T-helper 9 cell (primary cell): ENCODE measurements at regions not wholly inside any gene's neighbourhood (a gene's known extent, or its start where the extent isn't known, plus 50 kb on each side); places are given as distances from the start of the nearest gene placed in this dataset.
"Not testable (repeated sequence)": the region's sequence is repeated elsewhere in the genome, so short reads cannot be mapped to it uniquely, and the experiment has no call there.

ENCODE experiments used
- DNase-seq: peaks from one replicate; pipeline ENCODE4 v3.0.0-alpha.2; 2020

DNA sequence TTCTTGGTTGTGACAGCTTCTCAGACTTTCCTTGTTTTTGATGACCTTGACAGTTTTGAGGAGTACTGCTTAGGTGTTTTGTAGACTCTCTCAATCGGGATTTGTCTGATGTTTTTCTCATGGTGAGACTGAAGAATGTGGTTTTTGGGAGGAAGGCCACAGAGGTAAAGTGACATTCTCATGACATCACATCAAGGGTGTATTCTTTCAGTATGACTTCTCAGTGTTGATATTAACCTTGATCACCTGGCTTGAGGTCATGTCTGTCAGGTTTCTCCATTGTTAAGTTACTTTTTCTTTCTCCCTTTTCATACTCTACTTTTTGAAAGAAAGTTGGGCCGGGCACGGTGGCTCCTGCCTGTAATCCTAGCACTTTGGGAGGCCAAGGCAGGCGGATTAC is 269.9 kb downstream of the ZNF37A start:
- DNase-seq = not testable (repeated sequence)

DNA sequence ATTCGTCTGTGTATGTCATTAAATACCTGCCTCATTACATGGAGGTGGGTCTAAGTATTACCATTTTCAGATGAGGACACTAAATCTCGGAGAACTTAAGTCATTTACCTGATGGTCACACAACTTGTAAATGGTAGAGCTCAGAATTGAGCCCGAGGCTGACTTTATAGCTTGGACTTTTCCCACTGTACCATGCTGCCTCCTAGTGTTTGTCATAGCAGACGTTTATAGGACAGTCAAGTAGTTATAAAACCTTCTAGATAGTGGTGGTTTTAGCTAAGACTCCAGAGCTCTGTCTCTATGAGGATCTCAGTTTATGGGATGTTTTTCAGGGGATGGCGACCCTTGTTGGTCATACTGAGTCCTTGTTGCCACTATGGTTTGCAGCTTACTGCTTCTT is 271.8 kb downstream of the ZNF37A start:
- not testable (repeated sequence) for DNase-seq

DNA sequence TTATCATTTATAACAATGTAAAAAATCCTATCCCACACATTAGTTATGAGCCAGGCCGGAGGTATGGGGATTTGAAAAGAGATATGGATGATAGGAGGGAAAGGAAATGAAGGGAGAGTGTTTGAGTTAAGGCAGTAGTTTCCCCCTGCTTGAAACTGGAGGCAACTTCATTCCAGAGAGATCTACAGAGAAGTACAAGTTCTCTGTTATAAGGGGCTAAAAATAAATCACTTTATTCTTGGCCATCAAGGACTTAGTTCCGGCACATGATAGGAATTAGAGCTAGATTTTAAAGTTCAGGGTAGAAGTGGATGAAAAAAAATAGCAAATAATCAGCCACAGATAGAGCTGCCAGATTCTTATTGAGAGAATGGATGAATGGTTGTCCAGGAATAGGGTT is 289.7 kb downstream of the ZNF37A start:
- not testable (repeated sequence) for DNase-seq

DNA sequence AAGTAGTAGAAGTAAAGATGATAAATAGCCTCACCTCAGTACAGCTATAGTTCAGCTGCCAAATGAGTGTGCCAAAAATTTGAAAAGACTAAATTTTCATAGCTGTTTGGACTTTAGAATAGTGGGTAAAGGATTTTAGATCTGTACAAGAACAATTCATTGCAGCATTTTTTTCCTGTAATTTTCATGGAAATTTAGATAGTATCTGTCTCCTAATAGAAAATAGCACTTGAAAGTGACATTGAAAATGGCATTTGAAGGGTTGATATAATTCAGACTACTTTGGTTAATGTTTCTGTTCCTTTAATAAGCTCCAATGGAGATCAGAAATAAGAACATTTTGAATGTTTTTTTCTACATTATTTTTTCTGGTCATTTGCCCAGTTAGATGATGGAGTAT is 292.7 kb downstream of the ZNF37A start:
- not testable (repeated sequence) for DNase-seq

DNA sequence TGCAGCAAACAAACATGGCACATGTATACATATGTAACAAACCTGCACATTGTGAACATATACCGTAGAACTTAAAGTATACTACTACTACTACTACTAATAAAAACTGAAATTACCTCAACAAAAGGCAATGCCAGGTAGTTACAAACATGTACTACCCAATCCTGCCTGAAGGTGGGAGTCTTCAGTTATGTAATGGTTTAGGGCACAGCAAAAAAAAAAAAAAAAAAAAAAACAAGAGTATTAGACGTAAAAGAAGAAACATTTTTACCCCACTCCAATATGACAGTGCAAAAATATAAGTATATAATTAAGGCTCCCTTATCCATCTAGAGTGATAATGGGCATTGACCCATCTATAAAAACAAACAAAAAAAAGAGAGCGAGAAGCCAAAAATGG is 296.6 kb downstream of the ZNF37A start:
- not testable (repeated sequence) for DNase-seq

DNA sequence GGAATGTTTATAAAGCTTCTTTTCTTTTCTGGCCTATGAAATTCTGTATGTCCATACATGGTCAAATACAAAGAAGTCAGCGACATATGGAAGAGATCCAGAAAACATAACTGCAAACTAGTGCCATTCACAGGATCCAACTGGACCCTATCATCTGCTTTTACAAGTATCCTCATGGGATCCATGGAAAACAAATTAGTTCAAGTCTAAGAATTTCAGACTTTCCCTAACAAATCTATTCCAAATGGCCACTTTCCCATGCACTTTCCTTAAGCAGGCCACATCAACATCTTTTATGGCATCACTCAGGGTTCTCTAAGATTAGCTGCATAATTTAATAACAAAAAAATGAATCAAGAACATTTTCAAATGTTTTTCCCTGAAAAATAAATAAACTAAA is 301.3 kb downstream of the ZNF37A start:
- DNase-seq = not testable (repeated sequence)

DNA sequence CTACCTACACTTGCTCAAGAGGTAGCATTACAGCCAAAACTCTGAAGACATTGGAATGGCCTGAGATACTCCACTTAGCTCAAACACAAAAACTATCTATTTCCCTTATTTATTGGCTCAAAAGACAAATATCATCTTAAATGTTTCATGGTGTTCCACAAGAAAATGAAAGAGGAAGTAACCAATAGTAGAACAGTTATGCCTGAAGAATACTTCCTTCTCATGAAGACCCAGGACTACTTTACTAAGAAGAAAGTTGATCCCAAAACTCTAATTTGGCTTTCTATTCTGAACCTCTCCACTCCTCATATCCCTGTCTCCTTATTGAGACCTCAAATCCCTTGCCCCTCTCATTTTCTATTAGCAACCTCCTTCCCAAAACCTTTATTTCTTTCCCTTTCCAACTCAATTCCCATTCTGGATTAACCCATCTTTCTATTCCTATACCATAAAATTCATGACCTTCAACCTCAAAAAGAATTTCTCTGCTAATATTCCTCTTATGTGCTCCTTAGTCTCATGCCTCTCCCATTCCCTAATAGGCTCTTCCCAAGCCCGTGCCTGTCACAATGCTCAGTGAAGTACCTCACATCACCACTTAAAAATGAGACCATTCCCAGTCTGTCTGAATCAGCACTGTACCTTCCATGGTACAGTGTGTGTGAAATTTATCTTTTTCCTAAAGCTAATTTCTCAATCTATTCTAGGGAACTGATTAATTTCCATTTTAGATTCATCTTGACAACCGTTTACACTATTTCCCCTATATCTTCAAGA is 302.2 kb downstream of the ZNF37A start:
- DNase-seq = not testable (repeated sequence)

DNA sequence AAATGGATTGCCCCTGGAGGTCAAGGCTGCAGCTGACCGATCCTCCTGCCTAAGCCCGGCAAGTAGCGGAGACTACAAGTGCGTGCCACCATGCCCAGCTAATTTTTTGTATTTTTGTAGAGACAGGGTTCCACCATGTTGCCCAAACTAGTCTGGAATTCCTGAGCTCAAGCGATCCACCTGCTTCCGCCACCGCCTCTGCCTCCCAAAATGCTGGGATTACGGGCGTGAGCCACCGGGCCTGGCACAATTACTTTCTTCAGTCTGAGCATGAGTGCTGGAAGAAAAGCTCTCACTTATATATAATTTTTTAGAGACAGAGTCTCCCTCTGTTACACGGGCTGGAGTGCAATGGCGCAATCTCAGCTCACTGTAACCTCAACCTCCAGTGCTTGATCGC is 307.4 kb downstream of the ZNF37A start:
- not testable (repeated sequence) for DNase-seq

DNA sequence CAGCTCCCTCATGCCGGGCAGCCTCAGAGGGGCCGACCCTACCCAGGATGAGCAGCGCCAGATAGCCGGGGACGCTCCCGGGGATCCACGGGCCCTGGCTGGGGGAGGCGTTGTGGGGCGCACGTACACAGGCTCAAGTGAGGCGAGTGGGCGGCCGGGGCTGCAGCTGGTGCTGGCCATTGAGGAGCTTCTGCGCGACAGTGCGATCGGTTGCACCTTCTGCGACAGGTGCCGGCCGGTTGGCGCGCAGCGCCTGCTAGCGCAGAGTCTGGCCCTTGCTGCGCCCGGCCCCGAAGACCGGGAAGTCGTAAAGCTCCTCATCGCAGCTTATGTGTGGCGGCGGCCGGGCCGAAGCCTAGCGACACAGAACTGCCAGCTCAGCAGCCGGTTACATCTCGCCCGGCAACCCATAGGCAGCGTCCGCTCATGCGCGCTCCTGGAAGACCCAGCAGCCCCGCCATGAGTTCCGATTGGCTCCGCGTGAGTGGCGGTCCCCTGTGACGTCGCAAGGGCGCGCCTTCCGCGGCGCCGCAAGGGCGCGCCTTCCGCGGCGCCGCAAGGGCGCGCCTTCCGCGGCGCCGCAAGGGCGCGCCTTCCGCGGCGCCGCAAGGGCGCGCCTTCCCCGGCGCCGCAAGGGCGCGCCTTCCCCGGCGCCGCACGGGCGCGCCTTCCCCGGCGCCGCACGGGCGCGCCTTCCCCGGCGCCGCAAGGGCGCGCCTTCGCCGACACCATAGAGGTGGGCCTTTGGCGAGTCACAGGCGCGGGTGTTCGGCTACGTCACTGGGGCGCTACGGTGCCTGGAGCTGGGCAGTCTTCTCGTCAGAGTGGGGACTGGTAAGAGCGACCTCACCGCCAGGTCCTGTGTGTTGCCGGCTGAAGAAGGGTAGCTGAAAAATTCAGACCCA is 308.6 kb downstream of the ZNF37A start:
- peak; percentile 84 for DNase-seq

DNA sequence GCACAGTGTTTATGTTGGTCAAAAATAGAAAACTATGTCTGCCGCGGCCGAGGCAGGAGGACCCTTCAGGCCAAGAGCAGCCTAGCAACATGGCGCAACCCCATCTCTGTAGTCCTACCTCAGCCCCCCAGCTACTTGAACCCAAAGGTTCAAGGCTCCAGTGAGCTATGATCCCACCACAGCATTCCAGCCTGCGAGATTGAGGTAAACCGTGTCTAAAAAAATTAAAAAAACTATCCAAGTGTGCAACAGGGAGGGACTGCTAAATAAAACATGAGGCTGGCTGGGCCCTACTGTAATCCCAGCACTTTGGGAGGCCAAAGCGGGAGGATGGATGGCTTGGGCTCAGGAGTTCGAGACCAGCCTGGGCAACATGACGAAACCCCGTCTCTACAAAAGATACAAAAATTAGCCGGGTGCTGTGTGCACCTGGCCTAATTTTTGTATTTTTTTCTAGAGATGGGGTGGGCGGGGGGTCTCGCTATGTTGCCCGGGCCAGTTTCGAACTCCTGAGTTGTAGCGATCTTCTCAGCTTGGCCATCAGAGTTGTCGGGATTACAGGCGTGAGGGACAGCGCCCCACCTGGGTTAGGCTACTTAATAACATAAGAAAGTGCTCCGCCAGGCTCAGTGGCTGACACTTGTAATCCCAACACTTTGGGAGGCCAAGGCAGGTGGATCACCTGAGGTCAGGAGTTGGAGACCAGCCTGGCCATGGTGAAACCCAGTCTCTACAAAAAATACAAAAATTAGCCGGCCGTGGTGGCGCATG is 309.4 kb downstream of the ZNF37A start:
- not testable (repeated sequence) for DNase-seq

DNA sequence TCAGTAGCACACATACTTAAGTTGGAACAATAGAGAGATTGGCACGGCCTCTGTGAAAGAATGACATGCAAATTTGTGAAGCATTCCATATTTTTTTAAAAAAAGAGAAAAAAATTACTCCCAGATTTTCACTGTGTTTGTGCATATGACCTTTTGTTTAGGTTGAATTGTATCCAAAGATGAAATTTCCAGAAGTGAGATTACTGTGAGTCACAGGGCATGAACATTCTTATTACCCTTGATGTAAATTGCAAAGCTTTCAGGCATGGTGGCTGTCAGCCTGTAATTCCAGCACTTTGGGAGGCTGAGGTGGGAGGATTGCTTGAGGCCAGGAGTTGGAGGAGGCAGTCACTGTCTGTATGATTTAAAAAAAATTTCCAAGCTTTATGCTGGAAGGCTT is 329.5 kb downstream of the ZNF37A start:
- DNase-seq = not testable (repeated sequence)

DNA sequence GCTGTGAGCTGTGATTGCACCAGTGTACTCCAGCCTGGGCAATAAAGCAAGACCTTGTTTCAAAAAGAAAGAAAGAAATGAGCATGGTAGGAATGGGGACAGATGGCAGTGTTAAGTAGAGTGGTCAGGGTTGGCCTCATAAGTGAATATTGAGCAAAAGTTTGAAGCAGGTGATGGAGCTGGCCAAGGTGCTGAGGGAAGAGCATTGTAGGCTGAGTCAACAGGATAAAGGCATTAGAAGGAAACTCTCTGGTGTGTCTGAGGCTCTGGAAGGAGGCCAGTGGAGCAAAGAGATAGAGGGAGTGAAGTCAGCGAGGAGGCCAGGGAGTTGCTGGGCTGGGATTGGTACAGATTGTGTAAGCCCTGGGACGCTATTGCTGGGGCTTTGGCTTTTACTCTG is 336.1 kb downstream of the ZNF37A start:
- DNase-seq = not testable (repeated sequence)

DNA sequence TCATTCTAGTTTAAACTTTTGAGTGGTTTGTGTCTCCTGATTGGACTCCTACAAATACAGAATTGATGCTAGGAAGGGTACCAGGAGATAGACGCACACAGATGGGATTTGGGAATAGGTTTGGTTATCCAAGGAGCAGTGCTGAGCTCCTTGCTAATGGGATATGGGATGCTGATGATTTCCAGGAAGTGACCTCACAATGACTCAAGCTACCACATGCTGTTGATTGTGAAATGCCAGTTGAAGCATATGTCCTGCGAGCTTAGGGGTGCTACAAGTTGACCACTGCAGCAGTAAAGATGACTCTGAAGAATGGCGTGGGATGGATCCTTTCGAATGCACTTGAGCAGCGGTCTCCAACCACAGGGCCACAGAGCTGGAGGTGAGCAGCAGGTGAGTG is 343.2 kb downstream of the ZNF37A start:
- not testable (repeated sequence) for DNase-seq

DNA sequence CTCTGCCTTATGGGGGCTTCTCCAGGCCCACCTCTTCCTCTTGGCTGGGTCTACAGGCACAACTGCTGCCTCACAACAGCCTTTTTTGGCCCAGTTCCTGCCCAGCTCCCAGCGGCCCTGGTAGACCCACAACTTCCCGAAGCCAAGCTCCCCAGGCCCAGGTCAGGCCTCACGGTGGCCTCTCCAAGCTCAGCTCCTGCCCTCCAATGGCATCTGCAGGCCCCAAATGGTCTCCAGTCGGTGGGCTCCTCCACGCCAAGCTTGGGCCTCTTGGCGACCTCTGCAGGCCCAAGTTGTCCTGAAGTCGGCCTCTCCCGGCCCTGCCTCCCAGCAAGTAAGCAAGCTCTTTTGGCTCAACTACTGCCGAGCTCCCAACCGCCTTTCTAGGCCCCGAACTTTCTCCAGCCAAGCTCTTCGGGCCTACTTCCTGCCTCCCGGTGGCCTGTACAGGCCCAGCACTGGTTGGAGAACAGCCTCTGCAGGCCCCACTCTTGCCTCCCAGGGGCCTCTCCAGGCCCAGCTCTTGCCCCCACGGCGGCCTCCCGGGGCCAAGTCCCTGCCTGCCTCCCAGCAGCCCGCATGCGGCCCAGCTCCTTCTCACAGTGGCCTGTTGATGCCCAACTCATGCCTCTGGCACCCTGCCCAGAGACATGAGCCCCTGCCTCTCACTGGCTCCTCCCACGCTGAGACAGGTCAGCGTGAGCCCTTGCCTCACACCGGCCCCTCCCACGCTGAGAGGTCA is 354.6 kb downstream of the ZNF37A start:
- not testable (repeated sequence) for DNase-seq

DNA sequence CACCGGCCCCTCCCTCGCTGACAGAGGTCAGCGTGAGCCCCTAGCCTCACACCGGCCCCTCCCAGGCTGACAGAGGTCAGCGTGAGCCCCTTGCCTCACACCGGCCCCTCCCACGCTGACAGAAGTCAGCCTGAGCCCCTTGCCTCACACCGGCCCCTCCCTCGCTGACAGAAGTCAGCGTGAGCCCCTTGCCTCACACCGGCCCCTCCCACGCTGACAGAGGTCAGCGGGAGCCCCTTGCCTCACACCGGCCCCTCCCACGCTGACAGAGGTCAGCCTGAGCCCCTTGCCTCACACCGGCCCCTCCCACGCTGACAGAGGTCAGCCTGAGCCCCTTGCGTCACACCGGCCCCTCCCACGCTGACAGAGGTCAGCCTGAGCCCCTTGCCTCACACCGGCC is 355.5 kb downstream of the ZNF37A start:
- DNase-seq = not testable (repeated sequence)

DNA sequence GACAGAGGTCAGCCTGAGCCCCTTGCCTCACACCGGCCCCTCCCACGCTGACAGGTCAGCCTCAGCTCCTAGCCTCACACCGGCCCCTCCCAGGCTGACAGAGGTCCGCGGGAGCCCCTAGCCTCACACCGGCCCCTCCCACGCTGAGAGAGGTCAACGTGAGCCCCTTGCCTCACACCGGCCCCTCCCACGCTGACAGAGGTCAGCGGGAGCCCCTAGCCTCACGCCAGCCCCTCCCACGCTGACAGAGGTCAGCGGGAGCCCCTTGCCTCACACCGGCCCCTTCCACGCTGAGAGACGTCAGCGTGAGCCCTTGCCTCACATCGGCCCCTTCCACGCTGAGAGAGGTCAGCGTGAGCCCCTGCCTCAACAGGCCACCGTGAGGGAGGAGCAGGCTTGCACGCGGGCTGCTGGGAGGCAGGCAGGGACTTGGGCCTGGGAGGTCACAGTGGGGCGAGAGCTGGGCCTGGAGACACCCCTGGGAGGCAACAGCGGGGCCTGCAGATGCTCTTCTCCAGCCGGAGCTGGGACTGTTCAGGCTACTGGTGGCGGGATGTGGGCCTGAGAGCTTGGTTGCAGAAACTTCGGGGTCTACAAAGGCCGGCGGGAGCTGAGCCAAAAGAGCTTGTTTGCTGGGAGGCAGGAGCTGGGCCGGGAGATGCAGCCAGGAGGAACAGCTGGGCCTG is 356.4 kb downstream of the ZNF37A start:
- DNase-seq = not testable (repeated sequence)

DNA sequence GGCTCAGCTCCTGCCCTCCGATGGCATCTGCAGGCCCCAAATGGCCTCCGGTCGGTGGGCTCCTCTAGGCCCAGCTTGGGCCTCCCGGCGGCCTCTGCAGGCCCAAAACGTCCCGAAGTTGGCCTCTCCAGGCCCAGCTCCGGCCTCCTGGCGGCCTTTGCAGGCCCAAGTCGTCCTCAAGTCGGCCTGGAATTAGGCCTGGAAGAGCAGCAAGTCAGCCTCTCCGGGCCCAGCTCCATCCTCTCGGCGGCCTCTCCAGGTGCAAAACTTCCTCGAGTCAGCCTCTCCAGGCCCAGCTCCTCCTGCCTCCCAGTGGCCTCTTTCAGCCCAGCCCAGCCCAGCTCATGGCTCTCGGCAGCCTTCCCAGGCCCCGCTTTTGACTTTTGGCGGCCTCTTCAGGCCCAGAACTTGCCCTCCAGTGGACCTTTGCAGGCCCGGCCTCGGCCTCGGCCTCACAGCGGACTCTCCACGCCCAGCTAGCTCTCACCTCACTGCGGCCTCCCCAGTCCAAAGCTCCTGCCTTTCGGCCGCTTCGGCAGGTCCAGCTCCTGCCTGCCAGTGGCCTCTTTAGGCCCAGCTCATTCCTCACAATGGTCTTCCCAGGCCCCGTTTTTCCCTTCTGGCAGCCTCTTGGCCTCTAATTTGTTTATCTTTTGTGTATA is 357.3 kb downstream of the ZNF37A start:
- not testable (repeated sequence) for DNase-seq
